Germinal center (tissue), 1 donor: ENCODE measurements at regions not wholly inside any gene's neighbourhood (a gene's known extent, or its start where the extent isn't known, plus 50 kb on each side); places are given as distances from the start of the nearest gene placed in this dataset.
"Not testable (repeated sequence)": the region's sequence is repeated elsewhere in the genome, so short reads cannot be mapped to it uniquely, and the experiment has no call there.

ENCODE experiments used
- DNase-seq: peaks from one replicate; pipeline ENCODE4 v3.0.0; 2012; ENCODE audit warnings: mixed read lengths, low spot score

GRCh38 chr2:58508006-58508405 is 266.9 kb upstream of the FANCL start:
- DNase-seq: no peak

- DNase-seq: no peak
Observed at GRCh38 chr2:58503918-58504317, 262.8 kb upstream of the FANCL start.

GRCh38 chr2:58502931-58503330 is 261.8 kb upstream of the FANCL start:
- DNase-seq: no peak

GRCh38 chr2:58501371-58502160 is 260.4 kb upstream of the FANCL start:
- no peak for DNase-seq

- no peak for DNase-seq
Observed at GRCh38 chr2:58497168-58497567, 256.0 kb upstream of the FANCL start.

GRCh38 chr2:58495806-58496205 is 254.7 kb upstream of the FANCL start:
- no peak for DNase-seq

- no peak for DNase-seq
Observed at GRCh38 chr2:58494071-58494501, 253.0 kb upstream of the FANCL start.

GRCh38 chr2:58484629-58485028 is 243.5 kb upstream of the FANCL start:
- DNase-seq: no peak

GRCh38 chr2:58484221-58484620 is 243.1 kb upstream of the FANCL start:
- no peak for DNase-seq

- DNase-seq: no peak
Observed at GRCh38 chr2:58483307-58483706, 242.2 kb upstream of the FANCL start.

GRCh38 chr2:58481670-58482069 is 240.5 kb upstream of the FANCL start:
- no peak for DNase-seq

- no peak for DNase-seq
Observed at GRCh38 chr2:58480141-58480540, 239.0 kb upstream of the FANCL start.

- DNase-seq: no peak
Observed at GRCh38 chr2:58479535-58480140, 238.5 kb upstream of the FANCL start.

GRCh38 chr2:58476556-58476955 is 235.4 kb upstream of the FANCL start:
- no peak for DNase-seq

- no peak for DNase-seq
Observed at GRCh38 chr2:58475756-58476155, 234.6 kb upstream of the FANCL start.

GRCh38 chr2:58473165-58473564 is 232.0 kb upstream of the FANCL start:
- DNase-seq: no peak

GRCh38 chr2:58466804-58467203 is 225.7 kb upstream of the FANCL start:
- no peak for DNase-seq

- DNase-seq: not testable (repeated sequence)
Observed at GRCh38 chr2:58466021-58466420, 224.9 kb upstream of the FANCL start.

GRCh38 chr2:58460670-58461069 is 219.5 kb upstream of the FANCL start:
- no peak for DNase-seq

- DNase-seq: no peak
Observed at GRCh38 chr2:58449286-58450010, 208.3 kb upstream of the FANCL start.

- no peak for DNase-seq
Observed at GRCh38 chr2:58448845-58449244, 207.7 kb upstream of the FANCL start.

- no peak for DNase-seq
Observed at GRCh38 chr2:58448065-58448507, 207.0 kb upstream of the FANCL start.

GRCh38 chr2:58447586-58447985 is 206.5 kb upstream of the FANCL start:
- no peak for DNase-seq
